Vagina (tissue), 2 donors: ENCODE measurements at regions not wholly inside any gene's neighbourhood (a gene's known extent, or its start where the extent isn't known, plus 50 kb on each side); places are given as distances from the start of the nearest gene placed in this dataset.

ENCODE experiments used
- POLR2A ChIP-seq, 2 donors: fragments of 450-650 bp; IDR thresholded peaks; one replicate each; pipeline ENCODE4 v1.6.1; 2017; ENCODE audit warnings: antibody characterized with exemption in 2 of 2, mild to moderate bottlenecking in 2 of 2, moderate library complexity in 2 of 2
- POLR2AphosphoS5 ChIP-seq, 2 donors: sonication (generic); formaldehyde crosslinking; IDR thresholded peaks; one replicate each; pipeline ENCODE4 v1.9.0; 2017; ENCODE audit warnings: antibody characterized with exemption in 2 of 2, mild to moderate bottlenecking in 2 of 2, low read depth in 1 of 2; ENCODE audit not compliant: insufficient read depth in 1 of 2
- TF ChIP-seq, protein P1 (sequence below), 3 experiments: fragments of 450-650 bp in 2 of 3; fragments of 200-600 bp in 1 of 3; sonication (generic) in 1 of 3; IDR thresholded peaks; one replicate each; pipeline ENCODE4 v1.5.1; 2017 to 2019; ENCODE audit warnings: antibody characterized with exemption in 3 of 3, mild to moderate bottlenecking in 2 of 3, moderate library complexity in 2 of 3

GRCh38 chr7:42730586-42730985 lies 181.3 kb downstream of the C7orf25 start:
- TF ChIP-seq POLR2A (IDR thresholded peaks at IDR 0.05) (no peak), POLR2AphosphoS5 (IDR thresholded peaks at IDR 0.05; ENCODE audit: insufficient read depth in 1 of 2, low read depth in 1 of 2) (no peak)
- TF ChIP-seq, protein P1, sequence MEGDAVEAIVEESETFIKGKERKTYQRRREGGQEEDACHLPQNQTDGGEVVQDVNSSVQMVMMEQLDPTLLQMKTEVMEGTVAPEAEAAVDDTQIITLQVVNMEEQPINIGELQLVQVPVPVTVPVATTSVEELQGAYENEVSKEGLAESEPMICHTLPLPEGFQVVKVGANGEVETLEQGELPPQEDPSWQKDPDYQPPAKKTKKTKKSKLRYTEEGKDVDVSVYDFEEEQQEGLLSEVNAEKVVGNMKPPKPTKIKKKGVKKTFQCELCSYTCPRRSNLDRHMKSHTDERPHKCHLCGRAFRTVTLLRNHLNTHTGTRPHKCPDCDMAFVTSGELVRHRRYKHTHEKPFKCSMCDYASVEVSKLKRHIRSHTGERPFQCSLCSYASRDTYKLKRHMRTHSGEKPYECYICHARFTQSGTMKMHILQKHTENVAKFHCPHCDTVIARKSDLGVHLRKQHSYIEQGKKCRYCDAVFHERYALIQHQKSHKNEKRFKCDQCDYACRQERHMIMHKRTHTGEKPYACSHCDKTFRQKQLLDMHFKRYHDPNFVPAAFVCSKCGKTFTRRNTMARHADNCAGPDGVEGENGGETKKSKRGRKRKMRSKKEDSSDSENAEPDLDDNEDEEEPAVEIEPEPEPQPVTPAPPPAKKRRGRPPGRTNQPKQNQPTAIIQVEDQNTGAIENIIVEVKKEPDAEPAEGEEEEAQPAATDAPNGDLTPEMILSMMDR (IDR thresholded peaks at IDR 0.05): no peak
